IMR-90 (cell line): ENCODE measurements at regions not wholly inside any gene's neighbourhood (a gene's known extent, or its start where the extent isn't known, plus 50 kb on each side); places are given as distances from the start of the nearest gene placed in this dataset.

ENCODE experiments used
- ATAC-seq: fragments of 200-7000 bp; cut with Tn5 transposase; 2 replicates; pipeline ENCODE4 v1.9.1; 2020; ENCODE audit warnings: low read depth, mild to moderate bottlenecking, moderate library complexity
- BruUV-seq: library from RNA; stranded (reverse); fragments of 400-500 nt; replicated peaks from 2 replicates; lab custom pipeline; 2021; lab: Mats Ljungman, UMichigan
- CTCF ChIA-PET: fragments of 300-600 bp; formaldehyde crosslinking; extraction: SDS; loops from one replicate; lab custom pipeline; 2021; ENCODE audit warnings: antibody characterized with exemption; lab: Yijun Ruan, JAX
- POLR2A ChIA-PET: fragments of 300-600 bp; sonication (Branson Sonifier 250); formaldehyde crosslinking; loops from one replicate; lab custom pipeline; 2022; ENCODE audit warnings: antibody characterized with exemption; ENCODE audit not compliant: unreplicated experiment; lab: Charles Lee
- DNase-seq: peaks from one replicate; pipeline ENCODE4 v3.0.0; 2013
- H2AFZ ChIP-seq: replicated peaks from 2 replicates; pipeline ENCODE3; 2013; ENCODE audit warnings: low read length, mild to moderate bottlenecking; ENCODE audit not compliant: poor library complexity
- H2AK5ac ChIP-seq: 2 replicates; pipeline ENCODE4 v1.6.1; 2013; ENCODE audit warnings: low read depth, low read length, inconsistent platforms
- H2AK9ac ChIP-seq: replicated peaks from 2 replicates; pipeline ENCODE3; 2013; ENCODE audit warnings: mild to moderate bottlenecking, low read depth, low read length, moderate library complexity; ENCODE audit not compliant: poor library complexity
- H2BK120ac ChIP-seq: 2 replicates; pipeline ENCODE4 v1.6.1; 2013; ENCODE audit warnings: low read depth, low read length, inconsistent platforms
- H2BK15ac ChIP-seq: 3 replicates; pipeline ENCODE4 v1.6.1; 2013; ENCODE audit warnings: low read depth, low read length, inconsistent platforms
- H2BK20ac ChIP-seq: 2 replicates; pipeline ENCODE4 v1.6.1; 2013; ENCODE audit warnings: low read depth, mild to moderate bottlenecking, inconsistent platforms, low read length, moderate library complexity
- H2BK5ac ChIP-seq: 2 replicates; pipeline ENCODE4 v1.6.1; 2013; ENCODE audit warnings: mild to moderate bottlenecking, low read depth, low read length, inconsistent platforms; ENCODE audit not compliant: poor library complexity, severe bottlenecking
- H3K14ac ChIP-seq: replicated peaks from 2 replicates; pipeline ENCODE4 v1.6.1; 2013; ENCODE audit warnings: low read depth, low read length, inconsistent platforms
- H3K18ac ChIP-seq: 2 replicates; pipeline ENCODE4 v1.6.1; 2013; ENCODE audit warnings: low read depth, low read length, control low read depth
- H3K23ac ChIP-seq: 2 replicates; pipeline ENCODE4 v1.6.1; 2013; ENCODE audit warnings: low read depth, low read length, inconsistent platforms
- H3K27ac ChIP-seq: 2 replicates; pipeline ENCODE4 v1.5.1; 2013; ENCODE audit warnings: mild to moderate bottlenecking, control low read depth, low read length; ENCODE audit not compliant: insufficient read depth
- H3K27me3 ChIP-seq: 2 replicates; pipeline ENCODE4 v1.6.1; 2013; ENCODE audit warnings: low read length; ENCODE audit not compliant: control insufficient read depth, insufficient read depth
- H3K36me3 ChIP-seq: 2 replicates; pipeline ENCODE4 v1.6.1; 2013; ENCODE audit warnings: low read length, mixed read lengths; ENCODE audit not compliant: control insufficient read depth, insufficient read depth
- H3K4ac ChIP-seq: 2 replicates; pipeline ENCODE4 v1.6.1; 2013; ENCODE audit warnings: low read depth, low read length, inconsistent platforms
- H3K4me1 ChIP-seq: 2 replicates; pipeline ENCODE4 v1.6.1; 2013; ENCODE audit warnings: low read length, mixed read lengths; ENCODE audit not compliant: control insufficient read depth, insufficient read depth
- H3K4me2 ChIP-seq: 2 replicates; pipeline ENCODE4 v1.6.1; 2013; ENCODE audit warnings: low read depth, mild to moderate bottlenecking, control low read depth, low read length, moderate library complexity
- H3K4me3 ChIP-seq: 2 replicates; pipeline ENCODE4 v1.5.1; 2013; ENCODE audit warnings: low read depth, mild to moderate bottlenecking, control low read depth, low read length, moderate library complexity; ENCODE audit not compliant: insufficient read depth
- H3K56ac ChIP-seq: 2 replicates; pipeline ENCODE4 v1.6.1; 2013; ENCODE audit warnings: low read length, inconsistent platforms; ENCODE audit not compliant: insufficient read depth; ENCODE audit errors: extremely low read depth
- H3K79me1 ChIP-seq, 2 experiments: 2 replicates each; pipeline ENCODE4 v1.6.1; 2013; ENCODE audit warnings: low read length in 2 of 2, inconsistent platforms in 1 of 2, low read depth in 1 of 2
- H3K9ac ChIP-seq: 2 replicates; pipeline ENCODE4 v1.6.1; 2013; ENCODE audit warnings: low read depth, low read length, control low read depth
- H3K9me1 ChIP-seq: 2 replicates; pipeline ENCODE4 v1.6.1; 2013; ENCODE audit warnings: low read length, inconsistent platforms; ENCODE audit not compliant: insufficient read depth
- H3K9me3 ChIP-seq: 2 replicates; pipeline ENCODE4 v1.6.1; 2013; ENCODE audit warnings: low read length; ENCODE audit not compliant: control insufficient read depth, insufficient read depth
- H4K20me1 ChIP-seq: 2 replicates; pipeline ENCODE4 v1.6.1; 2013; ENCODE audit warnings: low read length, inconsistent platforms; ENCODE audit not compliant: insufficient read depth
- H4K5ac ChIP-seq: 2 replicates; pipeline ENCODE4 v1.6.1; 2013; ENCODE audit warnings: mild to moderate bottlenecking, low read depth, low read length, control low read depth
- H4K8ac ChIP-seq, 2 experiments: 2 replicates each; pipeline ENCODE4 v1.6.1; 2013; ENCODE audit warnings: low read depth in 2 of 2, low read length in 2 of 2, control low read depth in 1 of 2, inconsistent platforms in 1 of 2
- H4K91ac ChIP-seq: 2 replicates; pipeline ENCODE4 v1.6.1; 2013; ENCODE audit warnings: low read depth, low read length, inconsistent platforms; ENCODE audit not compliant: insufficient read depth
- BHLHE40 ChIP-seq: fragments of 150-350 bp; IDR thresholded peaks from 2 replicates; pipeline ENCODE4 v1.6.1; 2016; ENCODE audit warnings: mild to moderate bottlenecking, low read depth, low read length
- CEBPB ChIP-seq: IDR thresholded peaks from 2 replicates; pipeline ENCODE4 v1.6.1; 2012; ENCODE audit warnings: low read depth, low read length, improper control_type of control experiment
- CHD1 ChIP-seq: IDR thresholded peaks from 2 replicates; pipeline ENCODE4 v1.6.1; 2012; ENCODE audit warnings: low read depth, low read length, improper control_type of control experiment
- FOS ChIP-seq: fragments of 150-350 bp; IDR thresholded peaks from 2 replicates; pipeline ENCODE4 v1.6.1; 2016; ENCODE audit warnings: low read depth, low read length
- MAZ ChIP-seq: IDR thresholded peaks from 2 replicates; pipeline ENCODE4 v1.6.1; 2012; ENCODE audit warnings: low read depth, mild to moderate bottlenecking, low read length, improper control_type of control experiment, moderate library complexity, borderline replicate concordance
- MXI1 ChIP-seq: IDR thresholded peaks from 2 replicates; pipeline ENCODE4 v1.6.1; 2012; ENCODE audit warnings: low read depth, mild to moderate bottlenecking, low read length, moderate library complexity, borderline replicate concordance
- POLR2A ChIP-seq: IDR thresholded peaks from 2 replicates; pipeline ENCODE4 v1.6.1; 2012; ENCODE audit warnings: mild to moderate bottlenecking, low read depth, low read length
- RAD21 ChIP-seq: IDR thresholded peaks from 2 replicates; pipeline ENCODE4 v1.6.1; 2012; ENCODE audit warnings: low read length, improper control_type of control experiment
- RFX5 ChIP-seq: IDR thresholded peaks from 2 replicates; pipeline ENCODE4 v1.8.0; 2012; ENCODE audit warnings: low read depth, mild to moderate bottlenecking, low read length, moderate library complexity
- SMC3 ChIP-seq: fragments of 150-350 bp; IDR thresholded peaks from 2 replicates; pipeline ENCODE4 v1.6.1; 2016; ENCODE audit warnings: low read depth, mild to moderate bottlenecking, antibody characterized with exemption, low read length, moderate library complexity
- dilution Hi-C: fragments of 300-500 bp; cut with HindIII; formaldehyde crosslinking; loops from one replicate; pipeline ENCODE4 v1.14.3; 2018; ENCODE audit warnings: low sequenced_read_pairs; ENCODE audit not compliant: unreplicated experiment
- in situ Hi-C: fragments of 300-500 bp; cut with MboI; formaldehyde crosslinking; loops from 3 replicates; pipeline ENCODE4 v1.14.3; 2019; ENCODE audit warnings: low sequenced_read_pairs, inconsistent platforms, mixed read lengths
- intact Hi-C: fragments of 100-400 bp; cut with micrococcal nuclease; formaldehyde crosslinking; loops from 2 replicates; pipeline ENCODE4 v1.10.0; 2022

GRCh38 chr1:169043823-169044222 is 62.7 kb upstream of the ATP1B1 start:
- Histone ChIP-seq H3K56ac (no peak overlapping the region), H2BK120ac (no peak overlapping the region), H3K79me1 (no peaks in the 10 kb centered on the region), H3K27ac (no peak overlapping the region), H4K5ac (no peak overlapping the region), H3K23ac (no peak overlapping the region), H2AK5ac (no peak overlapping the region), H3K36me3 (no peaks in the 10 kb centered on the region), H3K9me1 (no peaks in the 10 kb centered on the region), H3K4ac (no peak overlapping the region), H2BK15ac (no peak overlapping the region), H3K4me1 (no peaks in the 10 kb centered on the region), H4K20me1 (no peaks in the 10 kb centered on the region), H4K8ac (no peak overlapping the region), H3K4me3 (no peak overlapping the region), H3K4me2 (no peak overlapping the region), H3K18ac (no peak overlapping the region), H3K9me3 (no peaks in the 10 kb centered on the region), H2BK5ac (no peak overlapping the region), H3K27me3 (no peaks in the 10 kb centered on the region), H2AFZ (no peak overlapping the region), H2AK9ac (no peak overlapping the region), H4K91ac (no peak overlapping the region), H2BK20ac (no peak overlapping the region), H3K9ac (no peak overlapping the region), H3K14ac (no peak overlapping the region)
- intact Hi-C loops: no loop called here
- ChIA-PET CTCF (no interaction called here), POLR2A (no interaction called here)
- dilution Hi-C loops: no loop called here
- in situ Hi-C loops: no loop called here
- TF ChIP-seq SMC3: no peak
- TF ChIP-seq RFX5: no peak
- no peak for TF ChIP-seq FOS
- TF ChIP-seq MAZ: no peak
- no peak for TF ChIP-seq RAD21
- TF ChIP-seq POLR2A: no peak
- no peak for TF ChIP-seq CHD1
- no peak for TF ChIP-seq BHLHE40
- TF ChIP-seq CEBPB: no peak
- TF ChIP-seq MXI1: no peak
- ATAC-seq (no peak), DNase-seq (no peak)
- BruUV-seq: no TSS peak
